ENCODE measurements at regions not wholly inside any gene's neighbourhood (a gene's known extent, or its start where the extent isn't known, plus 50 kb on each side); places are given as distances from the start of the nearest gene placed in this dataset.
A peak's percentile ranks its signal among the peaks of the same experiment; 100 is the strongest.

DNA sequence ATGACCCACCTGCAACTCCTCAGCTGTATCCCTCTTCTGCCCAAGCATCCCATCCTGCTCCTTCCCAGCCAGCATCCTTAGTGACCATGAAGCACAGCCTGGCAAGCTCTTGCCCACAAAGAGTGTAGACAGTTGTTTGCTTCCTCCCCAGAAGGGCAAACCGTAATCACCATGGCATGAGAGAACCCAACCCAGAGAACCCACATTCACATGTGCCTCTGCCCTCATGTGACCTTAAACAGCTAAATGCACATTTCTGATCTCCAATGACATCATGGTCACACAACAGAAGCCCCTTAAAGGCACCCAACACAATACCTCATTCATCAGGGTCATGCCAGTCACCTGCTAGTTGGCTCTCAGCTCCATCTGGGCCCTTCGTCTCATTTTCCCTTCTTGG is 162.8 kb upstream of the CDYL start:
- no peak for TF ChIP-seq CTCF (IDR thresholded peaks at IDR 0.05; ENCODE audit: low read depth, low read length)
- no peak overlapping the region for H3K4me3 ChIP-seq (ENCODE audit: low read depth, low read length)
- in situ Hi-C loops (cut with HindIII; ENCODE audit: low sequenced_read_pairs) = no loop called here
- DNase-seq (ENCODE audit: low read depth, low spot score) = no peak

DNA sequence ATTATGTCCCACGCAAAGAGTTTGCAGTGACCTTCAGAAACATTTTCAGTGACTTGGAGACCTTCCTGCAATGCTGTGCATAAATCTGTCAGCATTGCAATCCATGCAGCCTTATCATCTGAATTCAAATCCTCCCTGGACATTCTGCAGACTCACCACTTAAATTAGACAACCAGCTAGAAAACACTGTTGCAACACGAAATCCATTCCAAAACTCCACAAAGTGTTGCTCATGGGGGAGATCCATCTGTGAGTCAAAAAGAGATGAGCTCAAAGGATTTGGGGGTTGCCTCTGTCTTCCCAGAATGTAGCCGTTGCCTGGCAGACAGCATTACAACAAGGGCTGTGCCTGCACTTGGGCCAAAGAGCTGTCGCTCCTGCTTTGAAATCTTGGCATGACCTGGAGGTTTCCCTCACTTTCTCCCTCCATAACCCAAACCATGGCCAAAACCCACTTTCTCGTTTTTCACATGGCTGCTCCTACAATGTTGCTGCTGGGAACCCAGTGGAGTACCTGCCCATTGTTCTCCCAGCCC is 163.5 kb upstream of the CDYL start:
- in situ Hi-C loops (cut with HindIII; ENCODE audit: low sequenced_read_pairs) = no loop called here
- DNase-seq (ENCODE audit: low read depth, low spot score) = no peak
- no peak for TF ChIP-seq CTCF (IDR thresholded peaks at IDR 0.05; ENCODE audit: low read depth, low read length)
- H3K4me3 ChIP-seq (ENCODE audit: low read depth, low read length) = no peak overlapping the region

DNA sequence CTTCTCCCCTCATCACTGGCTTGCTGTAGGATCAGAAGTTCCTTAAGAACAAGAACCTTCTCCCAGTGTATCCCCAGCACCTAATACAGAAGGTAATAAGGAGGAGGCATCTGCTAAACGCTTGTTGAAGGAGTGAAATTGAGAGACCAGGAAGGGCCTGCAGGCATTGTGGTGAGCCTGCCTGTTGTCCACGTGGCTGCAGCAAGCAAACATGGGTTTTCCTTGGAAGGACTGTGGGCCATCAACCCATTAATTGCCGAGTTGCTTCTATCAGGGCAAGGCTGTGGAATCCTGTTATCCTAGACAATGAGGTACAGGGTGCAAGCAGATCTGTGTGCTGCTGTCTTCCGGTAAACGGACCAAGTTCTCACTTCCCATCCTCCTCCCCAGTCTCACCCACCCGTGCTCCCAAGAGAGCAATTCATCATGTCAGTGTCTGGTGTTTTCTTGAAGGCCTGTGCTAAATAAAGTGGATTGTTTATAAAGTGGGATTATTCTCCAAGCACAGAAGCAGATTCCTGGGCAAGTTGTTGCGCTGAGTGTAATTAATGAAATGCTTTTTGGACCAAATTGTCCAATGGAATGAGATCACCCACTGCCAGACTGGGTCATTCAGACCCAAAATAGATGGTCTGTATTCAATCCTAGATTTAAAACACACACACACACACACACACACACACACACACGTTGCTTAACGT is 164.6 kb upstream of the CDYL start:
- no peak for TF ChIP-seq CTCF (IDR thresholded peaks at IDR 0.05; ENCODE audit: low read depth, low read length)
- DNase-seq (ENCODE audit: low read depth, low spot score) = no peak
- H3K4me3 ChIP-seq (ENCODE audit: low read depth, low read length) = no peak overlapping the region
- in situ Hi-C loops (cut with HindIII; ENCODE audit: low sequenced_read_pairs) = no loop called here

- in situ Hi-C loops (cut with HindIII; ENCODE audit: low sequenced_read_pairs) = no loop called here
- H3K4me3 ChIP-seq (ENCODE audit: low read depth, low read length) = no peak overlapping the region
- TF ChIP-seq CTCF (IDR thresholded peaks at IDR 0.05; ENCODE audit: low read depth, low read length) = no peak
- DNase-seq (ENCODE audit: low read depth, low spot score) = peak; percentile 84
Measured at GRCh38 chr6:4610256-4610655, 165.9 kb upstream of the CDYL start.

DNA sequence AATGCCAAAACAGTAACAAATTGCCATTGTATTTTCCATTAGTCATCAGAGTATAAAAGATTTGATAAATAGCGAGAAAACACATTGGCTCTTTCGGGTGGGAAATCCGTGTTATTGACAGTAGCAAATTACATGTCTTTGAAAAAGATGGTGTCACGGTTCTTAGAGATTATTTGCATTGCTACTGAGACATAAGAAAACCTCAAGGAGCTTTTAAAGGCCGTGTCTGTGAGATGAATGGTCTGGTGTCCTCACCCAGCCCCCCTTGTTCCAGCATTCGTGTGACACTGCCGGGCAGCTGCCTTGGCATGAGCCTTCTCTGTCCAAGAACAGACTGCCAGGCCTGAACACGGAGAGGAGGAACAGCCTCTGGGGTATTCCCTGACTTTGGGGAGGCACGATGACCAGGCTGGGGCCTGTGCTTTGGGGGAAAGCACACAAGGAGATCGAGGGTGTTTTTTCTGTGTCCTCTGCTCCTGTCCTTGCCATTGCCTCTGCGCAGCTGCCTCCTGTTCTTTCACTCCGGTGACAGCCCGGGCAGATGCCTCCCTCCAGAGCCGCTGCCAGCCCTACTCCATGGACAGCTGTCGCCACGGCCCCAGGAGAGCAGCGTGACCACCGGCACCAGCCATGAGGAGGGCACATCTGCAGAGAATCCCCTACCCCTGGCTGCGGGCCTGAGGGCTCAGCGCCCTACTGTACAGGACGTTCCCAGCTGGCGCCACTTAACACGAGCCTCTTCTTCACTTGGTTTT is 167.7 kb upstream of the CDYL start:
- DNase-seq (ENCODE audit: low read depth, low spot score) = no peak
- TF ChIP-seq CTCF (IDR thresholded peaks at IDR 0.05; ENCODE audit: low read depth, low read length) = no peak
- H3K4me3 ChIP-seq (ENCODE audit: low read depth, low read length) = no peak overlapping the region
- in situ Hi-C loops (cut with HindIII; ENCODE audit: low sequenced_read_pairs) = no loop called here

GRCh38 chr6:4607793-4608192 is 168.4 kb upstream of the CDYL start:
- DNase-seq (ENCODE audit: low read depth, low spot score) = no peak
- no peak overlapping the region for H3K4me3 ChIP-seq (ENCODE audit: low read depth, low read length)
- in situ Hi-C loops (cut with HindIII; ENCODE audit: low sequenced_read_pairs) = no loop called here
- TF ChIP-seq CTCF (IDR thresholded peaks at IDR 0.05; ENCODE audit: low read depth, low read length) = no peak
